ENCODE measurements at regions not wholly inside any gene's neighbourhood (a gene's known extent, or its start where the extent isn't known, plus 50 kb on each side); places are given as distances from the start of the nearest gene placed in this dataset.

- POLR2A ChIA-PET, result no interaction called here
- H4K20me1 ChIP-seq (ENCODE audit: control insufficient read depth, insufficient read depth), result no peaks in the 10 kb centered on the region
- H3K9ac ChIP-seq (ENCODE audit: control insufficient read depth, insufficient read depth, low read length), result no peak overlapping the region
- BruUV-seq (replicated peaks), result no TSS peak
- H3K4me3 ChIP-seq, result no peak overlapping the region
- DNase-seq (ENCODE audit: low read depth, low spot score), result no peak
- CTCF ChIA-PET, result interaction anchor here (1.0 kb wide), 1 partner anchor 10 kb away, joined by 3 read pairs; no protein-coding TSS in a partner anchor
- WGBS (ENCODE audit: insufficient coverage, insufficient replicate concordance, low lambda C conversion rate, missing lambda C conversion rate), result 55% methylated on average over 2 of the region's 2 CpGs
- H3K79me2 ChIP-seq (ENCODE audit: control insufficient read depth, insufficient read depth, low read length), result no peaks in the 10 kb centered on the region
- no peak overlapping the region for H3K4me2 ChIP-seq (ENCODE audit: control insufficient read depth, insufficient read depth)
- no peak for FAIRE-seq
- ATAC-seq, result no peak
- no peaks in the 10 kb centered on the region for H3K36me3 ChIP-seq (ENCODE audit: control insufficient read depth in 2 of 2, insufficient read depth in 2 of 2, low read length in 1 of 2)
- in situ Hi-C loops (cut with MboI) (no loop called here), intact Hi-C loops (cut with micrococcal nuclease; ENCODE audit: unreplicated experiment) (no loop called here)
- SMC1A ChIA-PET (ENCODE audit: uncharacterized antibody, unreplicated experiment), result no interaction called here
- no peaks in the 10 kb centered on the region for H3K9me3 ChIP-seq (replicated peaks; ENCODE audit: control insufficient read depth, insufficient read depth, low read length)
- H3K27ac ChIP-seq (ENCODE audit: control insufficient read depth, insufficient read depth), result no peak overlapping the region
- H2AFZ ChIP-seq (ENCODE audit: control insufficient read depth, low read depth, low read length), result no peak overlapping the region
- RAD21 ChIA-PET (ENCODE audit: unreplicated experiment), result no interaction called here
- no peaks in the 10 kb centered on the region for H3K27me3 ChIP-seq (replicated peaks in 1 of 2; ENCODE audit: control insufficient read depth in 2 of 2, insufficient read depth in 2 of 2, low read length in 1 of 2)
- H3K4me1 ChIP-seq (ENCODE audit: control insufficient read depth, insufficient read depth, low read length), result no peaks in the 10 kb centered on the region
- TF ChIP-seq SMARCA5 (IDR thresholded peaks at IDR 0.05) (no peak), HDGF (IDR thresholded peaks at IDR 0.05) (no peak), RFX5 (IDR thresholded peaks at IDR 0.05; ENCODE audit: low read depth, low read length) (no peak), TAF1 (IDR thresholded peaks at IDR 0.05; ENCODE audit: borderline replicate concordance, low read depth, low read length) (no peak), CHD1 (IDR thresholded peaks at IDR 0.05; ENCODE audit: low read depth, low read length) (no peak), IRF5 (IDR thresholded peaks at IDR 0.05; ENCODE audit: borderline replicate concordance) (no peak), ZBTB40 (IDR thresholded peaks at IDR 0.05; ENCODE audit: borderline replicate concordance) (no peak), BMI1 (IDR thresholded peaks at IDR 0.05; ENCODE audit: borderline replicate concordance) (no peak), NFIC (IDR thresholded peaks at IDR 0.05; ENCODE audit: low read depth, low read length) (no peak), KAT2A (conservative IDR thresholded peaks at IDR 0.05; ENCODE audit: control insufficient read depth, low read depth, low read length) (no peak), SUPT20H (IDR thresholded peaks at IDR 0.05; ENCODE audit: borderline replicate concordance, control insufficient read depth, low read depth, low read length) (no peak), PRDM15 (CRISPR knock-in tag; IDR thresholded peaks at IDR 0.05) (no peak), RB1 (IDR thresholded peaks at IDR 0.05; ENCODE audit: borderline replicate concordance) (no peak), ZBTB33 (IDR thresholded peaks at IDR 0.05) (no peak)
Observed at GRCh38 chr6:147108259-147108910, 95.8 kb upstream of the STXBP5 start.

Data from GM12878 (cell line).